GM19467 (cell line): ENCODE measurements at regions not wholly inside any gene's neighbourhood (a gene's known extent, or its start where the extent isn't known, plus 50 kb on each side); places are given as distances from the start of the nearest gene placed in this dataset.

Experiments
- ATAC-seq: cut with Tn5 transposase; IDR thresholded peaks from one replicate; pipeline ENCODE4 v1.9.1; 2021; ENCODE audit warnings: mild to moderate bottlenecking, moderate library complexity; ENCODE audit not compliant: unreplicated experiment

GRCh38 chr16:59320657-59321056 lies 586.5 kb upstream of the GOT2 start:
- ATAC-seq: no peak

- ATAC-seq: no peak
Observed at GRCh38 chr16:59319871-59320270, 585.8 kb upstream of the GOT2 start.

- ATAC-seq: no peak
Observed at GRCh38 chr16:59305850-59306249, 571.7 kb upstream of the GOT2 start.

GRCh38 chr16:59296888-59297287 lies 562.8 kb upstream of the GOT2 start:
- ATAC-seq: no peak

DNA sequence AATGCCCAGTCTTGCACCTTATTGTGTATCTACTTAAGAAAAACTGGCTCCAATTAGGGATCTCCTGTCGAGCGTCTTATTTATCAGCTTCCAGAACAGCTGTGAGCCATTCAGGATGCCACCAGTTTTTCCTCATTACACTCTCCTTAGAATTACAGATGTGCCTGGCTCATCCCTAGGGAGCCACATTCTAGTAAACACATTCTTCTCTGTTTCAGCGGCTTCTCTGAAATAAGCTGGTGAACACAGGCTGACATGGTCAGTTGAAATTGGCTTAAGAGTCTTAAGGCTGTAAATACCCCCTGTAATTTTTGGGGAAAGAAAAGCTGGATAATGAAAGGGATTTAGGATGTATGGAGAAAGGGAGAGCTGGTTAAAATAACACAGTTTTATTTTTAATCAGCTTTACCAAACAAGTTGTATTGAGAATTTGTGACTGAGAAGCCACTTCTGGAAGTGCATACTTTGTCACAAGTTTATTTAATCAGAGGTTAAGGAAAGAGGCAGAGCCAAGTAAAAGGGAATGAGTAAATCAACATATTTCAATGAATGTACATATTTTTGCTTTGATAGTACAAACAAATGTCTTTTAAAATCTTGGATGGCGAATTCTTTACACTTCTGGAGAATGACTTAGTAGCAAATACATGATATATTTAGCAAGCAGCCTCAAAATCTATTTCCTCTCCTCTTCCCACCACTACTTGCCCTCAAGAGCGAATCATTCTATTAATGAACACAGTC lies 562.0 kb upstream of the GOT2 start:
- no peak for ATAC-seq

- ATAC-seq: no peak
Observed at GRCh38 chr16:59295474-59295873, 561.4 kb upstream of the GOT2 start.

DNA sequence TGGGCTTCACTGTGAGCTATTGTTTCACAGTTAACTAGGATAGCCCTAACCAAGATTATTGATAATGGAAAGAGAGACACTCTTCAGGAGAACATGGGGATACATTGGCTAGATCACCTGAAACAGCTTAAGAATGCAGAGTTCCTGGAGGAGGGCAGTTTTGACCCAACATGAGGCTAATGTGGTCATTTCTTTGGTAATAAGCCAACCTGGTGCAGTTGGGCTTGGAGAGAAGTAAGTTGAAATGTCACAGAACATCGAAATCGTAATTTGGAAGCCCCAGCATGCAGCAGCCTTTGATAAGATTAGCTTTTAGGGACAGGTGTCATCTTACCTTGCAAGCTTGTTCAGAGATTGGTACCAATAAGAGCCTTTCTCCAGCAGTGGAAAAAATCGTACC lies 556.6 kb upstream of the GOT2 start:
- ATAC-seq: no peak

GRCh38 chr16:59289151-59289550 lies 555.0 kb upstream of the GOT2 start:
- ATAC-seq: no peak

DNA sequence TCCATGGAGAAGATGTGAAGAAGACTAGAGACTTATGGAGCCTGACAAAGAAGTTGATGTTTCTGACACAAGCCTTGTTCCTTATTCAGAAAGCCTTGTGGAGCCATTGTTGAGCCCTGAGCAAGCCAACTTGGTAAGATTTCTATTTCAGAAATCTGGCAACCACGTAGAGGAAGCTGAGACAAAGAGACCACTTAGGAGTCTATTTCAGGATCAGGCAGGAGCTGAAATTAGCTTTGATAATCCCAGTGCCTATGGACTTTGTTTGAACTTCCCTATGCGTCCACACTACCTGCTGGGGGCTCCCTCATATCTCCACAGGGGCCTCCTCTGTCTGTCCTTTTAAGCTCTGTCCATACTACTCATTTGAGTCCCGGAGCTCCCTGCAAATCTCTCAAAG lies 540.0 kb upstream of the GOT2 start:
- ATAC-seq: no peak

GRCh38 chr16:59263955-59264354 lies 529.8 kb upstream of the GOT2 start:
- ATAC-seq: no peak

DNA sequence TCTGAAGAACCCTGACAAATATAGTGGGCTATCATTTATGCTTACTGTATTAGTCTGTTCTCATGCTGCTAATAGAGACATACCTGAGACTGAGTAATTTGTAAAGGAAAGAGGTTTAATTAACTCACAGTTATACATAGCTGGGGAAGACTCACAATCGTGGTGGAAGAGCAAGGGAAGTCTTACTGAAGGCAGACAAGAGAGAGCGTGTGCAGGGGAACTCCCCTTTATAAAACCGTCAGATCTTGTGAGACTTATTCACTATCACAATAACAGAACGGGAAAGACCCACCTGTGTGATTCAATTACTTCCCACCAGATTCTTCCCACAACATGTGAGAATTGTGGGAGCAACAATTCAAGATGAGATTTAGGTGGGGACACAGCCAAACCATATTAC lies 526.8 kb upstream of the GOT2 start:
- ATAC-seq: no peak

DNA sequence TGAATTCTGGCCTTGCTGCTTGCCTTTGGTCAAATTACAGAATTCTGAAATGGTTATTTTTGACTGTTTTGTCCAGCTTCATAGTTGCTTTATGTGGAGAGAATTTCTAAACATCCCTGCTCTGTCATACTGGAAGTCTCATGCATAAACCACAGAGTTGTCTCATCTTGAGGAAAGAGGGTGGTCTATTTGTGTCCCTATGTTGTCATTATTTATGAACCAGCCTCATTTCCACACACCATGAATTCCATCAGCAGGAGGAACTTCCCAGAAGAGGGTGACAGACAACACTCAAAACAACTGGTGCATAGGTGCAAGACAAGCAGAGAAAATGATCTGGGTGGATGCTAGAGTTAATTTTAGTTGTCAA lies 525.8 kb upstream of the GOT2 start:
- ATAC-seq: no peak

- no peak for ATAC-seq
Observed at GRCh38 chr16:59259074-59259949, 525.2 kb upstream of the GOT2 start.

DNA sequence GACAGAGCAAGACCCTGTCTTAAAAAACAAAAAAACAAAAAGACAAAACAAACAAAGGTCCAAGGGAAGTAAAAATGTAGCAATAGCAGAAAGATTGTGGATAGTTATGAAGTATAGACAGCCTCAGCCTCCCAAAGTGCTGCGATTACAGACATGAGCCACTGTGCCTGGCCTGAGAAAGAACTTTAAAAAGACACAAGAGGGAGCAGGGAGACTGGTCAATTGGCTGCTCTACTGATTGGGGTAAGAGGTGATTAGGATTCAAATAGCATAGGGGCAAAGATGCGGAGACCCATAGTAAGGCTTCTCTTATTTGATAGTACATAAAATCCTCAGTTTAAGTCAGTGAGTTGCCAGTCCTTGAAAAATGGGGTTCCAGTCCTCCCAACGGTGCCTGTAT lies 518.2 kb upstream of the GOT2 start:
- no peak for ATAC-seq

DNA sequence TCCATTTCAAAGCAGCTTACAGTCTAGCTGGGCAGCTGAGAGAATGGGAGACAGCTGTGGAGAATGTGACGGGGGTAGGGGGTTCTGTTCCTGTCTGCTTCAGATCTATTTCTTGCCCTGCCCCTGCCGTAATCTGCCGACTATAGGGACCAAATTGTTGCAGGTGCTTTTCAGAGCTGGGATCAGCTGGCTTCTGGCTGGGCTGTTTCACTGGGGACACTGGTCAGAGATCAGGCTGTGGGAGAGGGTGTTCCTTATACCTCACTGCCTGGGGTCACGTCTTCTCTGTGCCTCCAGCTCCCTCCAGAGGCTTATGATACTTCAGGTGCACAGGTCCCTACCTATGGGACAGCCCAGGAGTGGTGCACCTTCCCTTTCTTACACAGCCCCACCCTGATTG lies 514.9 kb upstream of the GOT2 start:
- ATAC-seq: no peak

GRCh38 chr16:59242556-59242955 lies 508.4 kb upstream of the GOT2 start:
- ATAC-seq: no peak

DNA sequence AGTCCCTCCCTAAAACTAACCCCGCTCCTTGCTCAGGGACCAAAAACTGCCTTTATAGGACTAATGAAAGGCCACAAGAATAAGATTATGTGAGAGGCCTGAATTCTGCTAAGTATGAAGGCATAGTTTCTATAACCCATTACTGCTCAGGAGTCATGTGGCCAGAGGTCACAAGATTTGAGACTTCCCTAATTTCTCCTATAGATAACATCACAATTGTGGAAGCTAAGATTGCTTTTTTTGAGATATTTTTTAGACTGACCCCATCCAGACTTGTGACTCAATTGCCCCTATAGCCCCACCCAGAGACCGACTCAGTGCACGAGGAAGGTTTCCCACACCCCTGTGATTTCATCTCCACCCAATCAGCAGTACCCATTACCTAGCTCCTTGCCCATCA lies 504.1 kb upstream of the GOT2 start:
- ATAC-seq: no peak

- ATAC-seq: no peak
Observed at GRCh38 chr16:59236804-59237458, 502.8 kb upstream of the GOT2 start.

- ATAC-seq: no peak
Observed at GRCh38 chr16:59224401-59224800, 490.3 kb upstream of the GOT2 start.

DNA sequence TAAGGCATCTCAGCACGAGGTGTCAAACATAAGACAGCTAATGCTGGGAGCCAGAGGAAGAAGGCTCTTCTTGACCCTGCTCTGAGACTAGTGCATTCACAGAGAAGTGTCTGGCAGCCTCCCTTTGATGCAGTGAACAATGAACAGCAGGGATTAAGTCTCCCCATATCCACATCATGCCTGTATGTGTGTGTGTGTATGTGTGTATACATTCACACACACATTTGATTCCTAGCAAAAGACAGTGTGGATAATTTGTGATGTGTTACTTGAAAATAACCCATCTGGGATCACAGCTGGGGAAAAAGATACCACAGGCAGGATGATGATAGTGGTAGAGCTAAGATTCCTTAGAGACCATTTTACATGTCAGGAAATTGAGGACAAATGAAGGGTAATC lies 485.9 kb upstream of the GOT2 start:
- ATAC-seq: no peak

DNA sequence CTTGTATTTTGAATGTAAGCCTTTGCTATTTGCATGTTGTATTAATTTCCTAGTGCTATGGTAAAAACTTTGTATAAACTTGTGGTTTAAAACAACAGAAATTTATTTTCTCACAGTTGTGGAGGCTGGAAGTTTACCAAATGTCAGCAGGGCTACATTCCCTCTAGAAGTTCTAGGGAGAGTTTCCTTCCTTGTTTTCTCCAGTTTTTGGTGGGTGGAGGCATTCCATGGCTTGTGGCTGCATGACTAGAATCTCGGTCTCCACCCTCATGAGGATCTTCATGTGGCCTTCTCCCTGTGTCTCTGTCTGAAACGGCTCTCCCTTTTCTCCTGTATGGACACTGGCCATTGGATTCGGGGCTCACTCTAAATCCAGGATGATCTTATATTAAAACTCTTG lies 482.2 kb upstream of the GOT2 start:
- ATAC-seq: no peak

DNA sequence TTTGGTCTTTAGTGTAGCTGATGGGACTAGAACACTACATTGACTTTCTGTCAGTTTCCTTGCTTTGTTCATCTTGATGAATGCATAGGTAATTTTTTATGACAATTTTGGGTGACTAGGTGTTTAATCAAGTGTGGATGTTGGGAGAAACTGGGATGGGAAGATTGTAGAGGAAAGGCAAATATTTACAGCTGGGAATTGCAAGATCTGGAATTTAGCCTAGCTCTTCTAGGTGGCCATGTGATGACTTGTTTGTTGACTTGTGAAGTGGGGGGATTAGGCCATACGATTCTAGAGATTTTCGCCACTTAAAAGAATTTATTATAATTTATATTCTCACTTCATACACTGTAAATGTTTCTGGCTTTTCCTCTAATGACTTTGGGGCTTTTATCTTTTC lies 480.3 kb upstream of the GOT2 start:
- no peak for ATAC-seq
